ENCODE measurements at regions not wholly inside any gene's neighbourhood (a gene's known extent, or its start where the extent isn't known, plus 50 kb on each side); places are given as distances from the start of the nearest gene placed in this dataset.

GRCh38 chr10:74760086-74760979, 66.1 kb upstream of the KAT6B start:
- DNase-seq: no peak

GRCh38 chr10:74763934-74764591, 62.3 kb upstream of the KAT6B start:
- no peak for DNase-seq

- no peak for DNase-seq
These were observed 60.9 kb upstream of the KAT6B start for GRCh38 chr10:74765465-74765975.

GRCh38 chr10:74766501-74766900, 59.9 kb upstream of the KAT6B start:
- DNase-seq: no peak

GRCh38 chr10:74770400-74770799, 56.0 kb upstream of the KAT6B start:
- DNase-seq: peak; percentile 16

GRCh38 chr10:74771054-74771453, 55.3 kb upstream of the KAT6B start:
- DNase-seq: no peak

GRCh38 chr10:74775099-74775498, 51.3 kb upstream of the KAT6B start:
- no peak for DNase-seq
